ENCODE measurements at regions not wholly inside any gene's neighbourhood (a gene's known extent, or its start where the extent isn't known, plus 50 kb on each side); places are given as distances from the start of the nearest gene placed in this dataset.

- no peak for DNase-seq
Observed at GRCh38 chr2:121860758-121861227, 105.3 kb downstream of the TSN start.

- DNase-seq, result no peak
Observed at GRCh38 chr2:121862286-121862685, 106.8 kb downstream of the TSN start.

GRCh38 chr2:121865914-121866313 is 110.5 kb downstream of the TSN start:
- DNase-seq, result no peak

GRCh38 chr2:121866789-121867188 is 111.3 kb downstream of the TSN start:
- no peak for DNase-seq

- no peak for DNase-seq
Observed at GRCh38 chr2:121868652-121869051, 113.2 kb downstream of the TSN start.

- no peak for DNase-seq
Observed at GRCh38 chr2:121869363-121869762, 113.9 kb downstream of the TSN start.

- DNase-seq, result no peak
Observed at GRCh38 chr2:121869873-121870272, 114.4 kb downstream of the TSN start.

- no peak for DNase-seq
Observed at GRCh38 chr2:121872651-121873050, 117.2 kb downstream of the TSN start.

- no peak for DNase-seq
Observed at GRCh38 chr2:121873864-121874263, 118.4 kb downstream of the TSN start.

- DNase-seq, result no peak
Observed at GRCh38 chr2:121875585-121876185, 120.2 kb downstream of the TSN start.

- no peak for DNase-seq
Observed at GRCh38 chr2:121877366-121877765, 121.9 kb downstream of the TSN start.

- no peak for DNase-seq
Observed at GRCh38 chr2:121880283-121880682, 124.8 kb downstream of the TSN start.

- DNase-seq, result no peak
Observed at GRCh38 chr2:121881038-121881437, 125.6 kb downstream of the TSN start.

GRCh38 chr2:121881950-121882349 is 126.5 kb downstream of the TSN start:
- DNase-seq, result no peak

- no peak for DNase-seq
Observed at GRCh38 chr2:121884078-121884477, 128.6 kb downstream of the TSN start.

- no peak for DNase-seq
Observed at GRCh38 chr2:121884511-121884921, 129.1 kb downstream of the TSN start.

GRCh38 chr2:121886059-121886458 is 130.6 kb downstream of the TSN start:
- no peak for DNase-seq

GRCh38 chr2:121887513-121888188 is 132.2 kb downstream of the TSN start:
- DNase-seq, result no peak

- no peak for DNase-seq
Observed at GRCh38 chr2:121888189-121888557, 132.7 kb downstream of the TSN start.

GRCh38 chr2:121890041-121890440 is 134.6 kb downstream of the TSN start:
- no peak for DNase-seq

- DNase-seq, result no peak
Observed at GRCh38 chr2:121895723-121896571, 140.5 kb downstream of the TSN start.

GRCh38 chr2:121897335-121897970 is 142.0 kb downstream of the TSN start:
- DNase-seq, result no peak

- DNase-seq, result no peak
Observed at GRCh38 chr2:121898483-121898882, 143.0 kb downstream of the TSN start.

Data from GF-D8 (cell line).